HepG2 (cell line): ENCODE measurements at regions not wholly inside any gene's neighbourhood (a gene's known extent, or its start where the extent isn't known, plus 50 kb on each side); places are given as distances from the start of the nearest gene placed in this dataset.
A peak's percentile ranks its signal among the peaks of the same experiment; 100 is the strongest.

ENCODE experiments used
- ATAC-seq: fragments of 200-7000 bp; cut with Tn5 transposase; 3 replicates; pipeline ENCODE4 v1.9.1; 2020; ENCODE audit warnings: mild to moderate bottlenecking, moderate library complexity
- BruUV-seq: library from RNA; stranded (reverse); fragments of 400-500 nt; replicated peaks from 2 replicates; lab custom pipeline; 2021; lab: Mats Ljungman, UMichigan
- CTCF ChIA-PET: fragments of 300-600 bp; formaldehyde crosslinking; extraction: SDS; loops from one replicate; lab custom pipeline; 2021; ENCODE audit warnings: low total read pairs, inconsistent platforms, low intra/inter-chr PET ratio; lab: Yijun Ruan, JAX
- POLR2A ChIA-PET: fragments of 350-600 bp; sonication (Branson Sonifier 250); formaldehyde crosslinking; loops from one replicate; lab custom pipeline; 2020; ENCODE audit warnings: antibody characterized with exemption, inconsistent platforms; lab: Yijun Ruan, JAX
- DNase-seq: peaks from one replicate; pipeline ENCODE4 v3.0.0-alpha.2; 2015; ENCODE audit warnings: low spot score
- FAIRE-seq: peaks from 3 replicates; lab custom pipeline; 2011; peaks lifted over from hg19 to GRCh38; lab: Jason Lieb, UNC
- H2AFZ ChIP-seq: one replicate; pipeline ENCODE4 v1.6.1; 2011; ENCODE audit warnings: low read length, inconsistent platforms
- H3K27ac ChIP-seq: fragments of 300-600 bp; 3 replicates; pipeline ENCODE4 v1.8.0; 2011; ENCODE audit warnings: mixed run types, mild to moderate bottlenecking, mixed read lengths, low read length, inconsistent platforms; ENCODE audit not compliant: insufficient read depth; ENCODE audit errors: extremely low read length
- H3K27me3 ChIP-seq, 2 experiments: fragments of 200-600 bp in 1 of 2; 2 replicates in 1 of 2; 3 replicates in 1 of 2; pipeline versions ENCODE4 v1.6.0 to v1.8.0; 2011; ENCODE audit warnings: low read length in 2 of 2, mild to moderate bottlenecking in 2 of 2, moderate library complexity in 2 of 2, inconsistent platforms in 1 of 2; ENCODE audit not compliant: insufficient read depth in 2 of 2, control insufficient read depth in 1 of 2
- H3K36me3 ChIP-seq, 2 experiments: fragments of 200-600 bp in 1 of 2; replicated peaks in 1 of 2; 2 replicates in 1 of 2; 3 replicates in 1 of 2; pipeline versions ENCODE4 v1.5.1 to v1.8.0; 2011; ENCODE audit warnings: low read length in 2 of 2, inconsistent platforms in 1 of 2; ENCODE audit not compliant: insufficient read depth in 2 of 2, control insufficient read depth in 1 of 2
- H3K4me1 ChIP-seq: 2 replicates; pipeline ENCODE4 v1.5.1; 2012; ENCODE audit warnings: low read length, inconsistent platforms; ENCODE audit not compliant: insufficient read depth
- H3K4me2 ChIP-seq: 2 replicates; pipeline ENCODE4 v1.6.0; 2011; ENCODE audit warnings: low read depth, low read length, inconsistent platforms
- H3K4me3 ChIP-seq, 3 experiments: fragments of 200-600 bp in 1 of 3; sonication (generic), shearing (Covaris generic) in 1 of 3; replicated peaks in 1 of 3; 2 replicates each; pipeline ENCODE4 v1.5.1; 2011 to 2016; ENCODE audit warnings: low read length in 3 of 3, inconsistent platforms in 2 of 3, low read depth in 2 of 3, mild to moderate bottlenecking in 2 of 3, control low read depth in 1 of 3, mixed read lengths in 1 of 3; ENCODE audit not compliant: insufficient read depth in 1 of 3
- H3K79me2 ChIP-seq: one replicate; pipeline ENCODE4 v1.6.1; 2011; ENCODE audit warnings: low read length, inconsistent platforms; ENCODE audit not compliant: insufficient read depth
- H3K9ac ChIP-seq: 2 replicates; pipeline ENCODE4 v1.6.0; 2011; ENCODE audit warnings: mild to moderate bottlenecking, low read depth, low read length, inconsistent platforms; ENCODE audit not compliant: insufficient read depth
- H3K9me3 ChIP-seq: 2 replicates; pipeline ENCODE4 v1.5.1; 2012; ENCODE audit warnings: mild to moderate bottlenecking, low read length
- H4K20me1 ChIP-seq: 2 replicates; pipeline ENCODE4 v1.6.0; 2011; ENCODE audit warnings: inconsistent platforms, mild to moderate bottlenecking, low read length, moderate library complexity; ENCODE audit not compliant: insufficient read depth
- AHDC1 ChIP-seq: sonication (generic); formaldehyde crosslinking; IDR thresholded peaks from 2 replicates; pipeline ENCODE4 v1.5.1; 2020; ENCODE audit warnings: mild to moderate bottlenecking, missing genetic modification reagents, borderline replicate concordance
- CCDC6 ChIP-seq: sonication (generic); formaldehyde crosslinking; IDR thresholded peaks from 2 replicates; pipeline ENCODE4 v1.8.1; 2022; ENCODE audit warnings: mild to moderate bottlenecking, missing genetic modification reagents, moderate library complexity
- HIC2 ChIP-seq: sonication (generic); formaldehyde crosslinking; IDR thresholded peaks from 2 replicates; pipeline ENCODE4 v1.9.0; 2022; ENCODE audit warnings: low read depth, missing genetic modification reagents
- MTA1 ChIP-seq: sonication (generic); formaldehyde crosslinking; IDR thresholded peaks from 2 replicates; pipeline ENCODE4 v1.4.0; 2020; ENCODE audit warnings: missing genetic modification reagents, mild to moderate bottlenecking, borderline replicate concordance
- RXRA ChIP-seq: sonication (generic); formaldehyde crosslinking; IDR thresholded peaks from 2 replicates; pipeline ENCODE4 v1.5.1; 2020; ENCODE audit warnings: missing genetic modification reagents
- TCF12 ChIP-seq, 2 experiments: fragments of 450-650 bp in 1 of 2; sonication (generic) in 1 of 2; formaldehyde crosslinking in 1 of 2; IDR thresholded peaks; 2 replicates each; pipeline versions ENCODE4 v1.6.1 to v1.8.0; 2017 to 2022; ENCODE audit warnings: antibody characterized with exemption in 1 of 2, mild to moderate bottlenecking in 1 of 2, missing genetic modification reagents in 1 of 2, moderate library complexity in 1 of 2
- ZBTB2 ChIP-seq: sonication (generic); formaldehyde crosslinking; IDR thresholded peaks from 2 replicates; pipeline ENCODE4 v1.8.0; 2022; ENCODE audit warnings: low read depth, missing genetic modification reagents
- ZNF12 ChIP-seq: sonication (generic); formaldehyde crosslinking; IDR thresholded peaks from 2 replicates; pipeline ENCODE4 v1.5.0; 2020; ENCODE audit warnings: missing genetic modification reagents
- ZNF674 ChIP-seq: sonication (generic); formaldehyde crosslinking; IDR thresholded peaks from 2 replicates; pipeline ENCODE4 v1.5.0; 2020; ENCODE audit warnings: low read depth, mild to moderate bottlenecking, missing genetic modification reagents
- ZNF841 ChIP-seq: sonication (generic); formaldehyde crosslinking; IDR thresholded peaks from 2 replicates; pipeline ENCODE4 v1.8.1; 2023; ENCODE audit warnings: missing genetic modification reagents, borderline replicate concordance
- WGBS: methylation state at CpG from one replicate; pipeline ENCODE4 v1.1.6; 2017; ENCODE audit warnings: low lambda C conversion rate; 5-methylcytosine and 5-hydroxymethylcytosine counted together
- in situ Hi-C: cut with HindIII; loops from 2 replicates; pipeline ENCODE4 v1.10.0; 2017; ENCODE audit warnings: low pct_unique_long_range_greater_than_20kb; ENCODE audit not compliant: extremely low pct_ligation_motif_present
- intact Hi-C: fragments of 100-400 bp; cut with micrococcal nuclease; formaldehyde crosslinking; loops from one replicate; pipeline ENCODE4 v1.10.0; 2022; ENCODE audit not compliant: unreplicated experiment
- TF ChIP-seq, protein P1 (sequence below): sonication (generic); formaldehyde crosslinking; IDR thresholded peaks from 2 replicates; pipeline ENCODE4 v1.4.0; 2020; ENCODE audit warnings: missing genetic modification reagents, mild to moderate bottlenecking, borderline replicate concordance

GRCh38 chr13:94968757-94969086, 256.4 kb upstream of the SOX21 start:
- DNase-seq = no peak
- Histone ChIP-seq H4K20me1 (no peaks in the 10 kb centered on the region), H3K9ac (no peak overlapping the region), H3K36me3 (no peaks in the 10 kb centered on the region), H3K79me2 (no peaks in the 10 kb centered on the region), H3K4me1 (peaks cover 11% of the 10 kb centered on the region), H2AFZ (no peak overlapping the region), H3K27ac (no peak overlapping the region), H3K27me3 (peaks cover 10 to 58% of the 10 kb centered on the region in 2 experiments), H3K9me3 (no peaks in the 10 kb centered on the region), H3K4me2 (peak overlapping the region; percentile 63), H3K4me3 (0 out of 6 replicates have a peak overlapping the region, but pooled peaks of 1 of the 3 experiments have one; percentile 61)
- 0% methylated on average over 7 of the region's 7 CpGs for WGBS
- no peak for ATAC-seq
- ChIA-PET CTCF (no interaction called here), POLR2A (no interaction called here)
- intact Hi-C loops (no loop called here), in situ Hi-C loops (no loop called here)
- no peak for FAIRE-seq
- no TSS peak for BruUV-seq
- no peak for TF ChIP-seq ZBTB2 (CRISPR knock-in tag)
- TF ChIP-seq HIC2 = no peak
- no peak for TF ChIP-seq RXRA (CRISPR knock-in tag)
- no peak for TF ChIP-seq CCDC6
- TF ChIP-seq, protein P1, sequence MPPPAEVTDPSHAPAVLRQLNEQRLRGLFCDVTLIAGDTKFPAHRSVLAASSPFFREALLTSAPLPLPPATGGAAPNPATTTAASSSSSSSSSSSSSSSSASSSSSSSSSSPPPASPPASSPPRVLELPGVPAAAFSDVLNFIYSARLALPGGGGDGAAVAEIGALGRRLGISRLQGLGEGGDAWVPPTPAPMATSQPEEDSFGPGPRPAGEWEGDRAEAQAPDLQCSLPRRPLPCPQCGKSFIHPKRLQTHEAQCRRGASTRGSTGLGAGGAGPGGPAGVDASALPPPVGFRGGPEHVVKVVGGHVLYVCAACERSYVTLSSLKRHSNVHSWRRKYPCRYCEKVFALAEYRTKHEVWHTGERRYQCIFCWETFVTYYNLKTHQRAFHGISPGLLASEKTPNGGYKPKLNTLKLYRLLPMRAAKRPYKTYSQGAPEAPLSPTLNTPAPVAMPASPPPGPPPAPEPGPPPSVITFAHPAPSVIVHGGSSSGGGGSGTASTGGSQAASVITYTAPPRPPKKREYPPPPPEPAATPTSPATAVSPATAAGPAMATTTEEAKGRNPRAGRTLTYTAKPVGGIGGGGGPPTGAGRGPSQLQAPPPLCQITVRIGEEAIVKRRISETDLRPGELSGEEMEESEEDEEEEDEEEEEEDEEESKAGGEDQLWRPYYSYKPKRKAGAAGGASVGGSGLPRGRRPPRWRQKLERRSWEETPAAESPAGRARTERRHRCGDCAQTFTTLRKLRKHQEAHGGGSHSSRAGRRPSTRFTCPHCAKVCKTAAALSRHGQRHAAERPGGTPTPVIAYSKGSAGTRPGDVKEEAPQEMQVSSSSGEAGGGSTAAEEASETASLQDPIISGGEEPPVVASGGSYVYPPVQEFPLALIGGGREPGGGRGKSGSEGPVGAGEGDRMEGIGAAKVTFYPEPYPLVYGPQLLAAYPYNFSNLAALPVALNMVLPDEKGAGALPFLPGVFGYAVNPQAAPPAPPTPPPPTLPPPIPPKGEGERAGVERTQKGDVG (CRISPR knock-in tag) = no peak
- TF ChIP-seq ZNF674 (CRISPR knock-in tag) = no peak
- no peak for TF ChIP-seq TCF12 (IDR thresholded peaks at IDR 0.05)
- no peak for TF ChIP-seq TCF12 (CRISPR knock-in tag; IDR thresholded peaks at IDR 0.05)
- TF ChIP-seq ZNF841 (CRISPR knock-in tag) = no peak
- no peak for TF ChIP-seq MTA1 (CRISPR knock-in tag)
- no peak for TF ChIP-seq AHDC1 (CRISPR knock-in tag)
- TF ChIP-seq ZNF12 (CRISPR knock-in tag) = no peak
